GM18511 (cell line): ENCODE measurements at regions not wholly inside any gene's neighbourhood (a gene's known extent, or its start where the extent isn't known, plus 50 kb on each side); places are given as distances from the start of the nearest gene placed in this dataset.
"Not testable (repeated sequence)": the region's sequence is repeated elsewhere in the genome, so short reads cannot be mapped to it uniquely, and the experiment has no call there.

Source experiments
- ATAC-seq: cut with Tn5 transposase; IDR thresholded peaks from one replicate; pipeline ENCODE4 v1.9.1; 2021; ENCODE audit warnings: mild to moderate bottlenecking, moderate library complexity; ENCODE audit not compliant: unreplicated experiment

DNA sequence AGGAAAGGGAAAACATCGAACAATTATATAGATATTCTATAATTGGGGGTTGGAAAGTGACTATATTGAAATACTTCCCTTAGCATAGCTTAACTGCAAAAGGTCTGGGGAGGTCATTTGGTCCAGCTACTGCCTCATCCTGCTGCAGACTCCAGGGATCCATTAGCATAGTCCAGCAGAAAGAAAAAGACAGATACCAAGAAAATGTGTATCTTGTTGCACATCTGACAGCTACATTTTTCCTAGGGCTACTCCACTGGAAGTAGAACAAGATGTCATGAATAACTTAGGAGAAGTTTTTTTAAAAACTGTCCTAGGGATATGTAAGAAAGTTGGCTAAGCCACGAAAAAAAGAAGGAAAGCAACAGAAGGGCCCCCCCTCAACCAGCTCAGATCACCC, 92.9 kb upstream of the SLC30A5 start:
- ATAC-seq: no peak

DNA sequence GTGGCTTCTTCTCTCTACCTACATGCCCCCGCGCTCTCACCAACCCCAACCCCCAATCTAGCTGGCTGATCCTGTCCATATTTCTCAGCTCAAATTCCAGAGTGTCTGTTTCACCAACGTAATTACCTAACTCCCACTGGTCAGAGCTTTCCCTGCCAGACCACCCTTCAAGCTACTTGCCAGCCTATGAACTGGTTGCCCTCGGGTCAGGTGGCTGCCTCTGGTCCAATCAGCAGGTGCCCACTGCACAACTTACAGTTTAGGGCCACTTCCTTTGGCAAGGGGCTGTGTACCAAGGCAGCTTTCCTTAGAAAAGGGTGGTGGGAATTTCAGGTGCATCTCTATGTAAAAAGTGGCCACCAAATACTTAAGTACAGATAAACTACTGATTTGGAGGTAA, 92.2 kb upstream of the SLC30A5 start:
- no peak for ATAC-seq

- no peak for ATAC-seq
Observed at GRCh38 chr5:69004127-69004526, 89.7 kb upstream of the SLC30A5 start.

DNA sequence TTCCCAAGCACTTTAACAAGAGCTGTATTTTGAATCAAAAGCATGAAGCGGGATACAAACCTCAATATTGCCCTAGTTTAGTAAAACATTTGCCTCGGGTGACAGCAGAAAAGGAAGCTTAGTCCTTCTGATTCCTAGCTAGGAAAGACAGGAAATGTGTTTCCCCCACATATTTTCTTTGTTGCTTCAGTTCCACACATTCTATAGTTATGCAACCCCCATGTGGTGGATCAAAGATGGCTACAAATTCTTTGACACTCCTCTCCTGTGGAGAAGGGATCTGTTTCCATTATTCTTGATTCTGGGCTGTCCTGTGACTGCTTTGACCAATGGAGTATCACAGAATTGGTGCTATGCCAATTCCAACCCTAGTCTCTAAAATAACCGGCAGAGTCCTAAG, 89.1 kb upstream of the SLC30A5 start:
- no peak for ATAC-seq

DNA sequence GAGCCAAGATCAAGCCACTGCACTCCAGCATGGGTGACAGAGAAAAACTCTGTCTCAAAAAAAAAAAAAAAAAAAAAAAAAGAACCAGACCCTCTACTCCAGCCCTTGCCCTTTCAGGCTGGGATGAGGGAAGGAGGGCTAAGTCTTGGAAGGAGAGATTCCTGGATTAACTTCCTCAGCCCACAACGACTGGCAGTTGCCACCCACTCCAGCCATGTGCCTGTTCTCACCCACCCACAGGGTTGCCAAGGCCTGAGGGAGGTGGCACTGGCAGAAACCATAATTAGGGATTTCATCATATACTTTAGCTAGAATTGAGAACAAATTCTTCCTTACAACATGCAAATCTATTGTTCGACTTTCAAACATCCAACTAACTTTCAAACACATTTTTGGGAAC, 87.8 kb upstream of the SLC30A5 start:
- ATAC-seq: no peak

DNA sequence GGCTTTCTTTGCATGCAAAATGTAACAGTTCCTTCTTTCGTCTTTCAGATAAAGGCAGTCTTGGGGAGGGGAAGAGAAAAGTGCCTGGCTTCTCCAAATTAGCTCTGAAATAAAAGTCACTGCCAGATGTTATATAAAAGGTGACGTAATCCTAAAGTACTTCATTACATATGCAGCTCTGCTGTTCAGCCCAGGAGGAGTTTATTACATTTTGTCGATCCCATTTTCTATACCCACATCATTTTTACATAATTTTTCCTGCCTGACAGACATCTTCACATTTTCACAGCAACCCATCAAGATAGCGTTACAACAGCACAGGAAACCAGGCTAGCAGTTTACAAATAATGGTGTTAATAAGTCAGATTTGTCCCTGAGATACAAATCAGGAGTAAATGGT, 86.7 kb upstream of the SLC30A5 start:
- no peak for ATAC-seq

- peak; percentile 95 for ATAC-seq
Observed at GRCh38 chr5:69007726-69008368, 86.0 kb upstream of the SLC30A5 start.

GRCh38 chr5:69010476-69010875, 83.3 kb upstream of the SLC30A5 start:
- ATAC-seq: no peak

GRCh38 chr5:69011910-69012309, 81.9 kb upstream of the SLC30A5 start:
- no peak for ATAC-seq

GRCh38 chr5:69013481-69013880, 80.3 kb upstream of the SLC30A5 start:
- ATAC-seq: no peak

- ATAC-seq: not testable (repeated sequence)
Observed at GRCh38 chr5:69014007-69014406, 79.8 kb upstream of the SLC30A5 start.

DNA sequence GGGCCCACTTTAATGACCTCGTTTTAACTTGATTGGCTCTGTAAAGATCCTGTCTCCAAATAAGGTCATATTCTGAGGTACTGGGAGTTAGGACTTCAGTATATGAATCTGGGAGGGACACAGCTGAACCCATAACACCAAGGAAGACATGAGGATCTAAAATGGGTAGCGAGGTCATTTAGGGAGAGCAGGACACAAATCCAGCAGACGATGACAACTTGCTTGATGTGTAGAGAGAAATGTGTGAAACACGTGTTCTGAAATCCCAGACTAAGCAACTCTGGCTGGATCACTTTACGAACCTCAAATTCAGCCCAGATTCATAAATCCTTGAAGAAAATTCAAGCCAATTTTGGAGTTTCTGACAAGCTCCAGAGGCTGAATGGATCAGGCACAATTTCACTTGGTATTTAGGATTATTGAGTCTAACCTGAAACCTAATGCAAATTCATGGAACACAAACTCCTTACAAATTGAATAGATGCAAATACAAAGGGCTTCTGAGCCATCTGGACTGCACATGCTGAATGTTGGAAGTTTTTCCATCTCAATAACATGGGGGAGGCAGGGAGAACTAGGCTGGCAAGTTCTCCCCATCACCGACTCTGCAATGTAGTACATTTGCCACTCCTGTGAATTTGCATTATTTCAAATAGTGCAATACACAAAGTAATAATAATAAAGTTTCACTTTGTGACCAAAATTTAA, 74.0 kb upstream of the SLC30A5 start:
- ATAC-seq: no peak

GRCh38 chr5:69024241-69024651, 69.6 kb upstream of the SLC30A5 start:
- ATAC-seq: no peak

DNA sequence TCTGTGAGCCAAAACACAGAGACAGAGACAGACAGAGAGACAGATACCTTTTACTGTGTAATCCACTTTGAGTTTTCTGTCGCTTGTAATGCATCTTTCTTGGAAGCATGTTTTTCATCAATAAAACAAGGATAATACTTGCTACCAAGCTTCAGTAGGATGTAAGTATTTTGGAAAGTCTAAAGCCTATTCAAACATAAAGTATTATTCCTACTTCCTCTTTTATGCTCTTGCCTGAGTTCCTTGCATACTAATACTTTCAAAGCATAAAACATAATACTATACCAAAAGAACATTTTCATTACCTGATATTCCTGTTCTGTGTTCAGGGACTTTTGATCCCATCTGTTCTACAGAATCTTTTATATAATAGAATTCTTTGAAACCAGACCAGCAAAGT, 64.5 kb upstream of the SLC30A5 start:
- no peak for ATAC-seq

DNA sequence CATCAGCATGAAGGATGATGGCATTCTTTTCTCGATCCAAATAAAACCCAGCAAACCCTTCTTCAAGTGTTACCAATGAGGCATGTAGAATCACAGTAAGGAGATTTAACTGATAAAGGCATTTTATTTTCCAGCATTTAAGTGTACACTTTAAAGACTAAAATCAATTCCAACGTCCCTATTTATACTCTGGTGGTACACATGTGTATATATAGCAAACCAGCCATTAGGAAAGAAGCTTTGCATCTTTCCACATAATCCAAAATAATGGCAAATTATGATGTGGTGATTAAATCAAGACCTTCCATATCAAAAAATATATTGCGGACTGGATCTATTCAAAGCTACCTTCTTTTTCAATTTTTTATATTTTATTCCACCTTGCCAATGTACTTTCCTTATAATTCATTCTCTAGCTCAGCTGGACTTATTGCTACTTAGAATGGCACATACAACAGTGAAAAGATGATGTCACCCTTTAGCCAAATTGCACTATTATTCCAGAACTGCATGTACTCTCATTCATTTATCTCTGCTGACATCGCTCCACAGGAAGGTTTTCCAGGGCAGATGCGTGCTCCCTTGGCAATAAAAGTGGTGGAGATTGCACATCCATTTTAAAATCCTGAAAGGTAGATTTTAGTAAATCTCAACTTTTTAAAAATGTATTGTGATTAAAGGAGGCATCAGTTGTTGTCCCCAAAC, 63.3 kb upstream of the SLC30A5 start:
- no peak for ATAC-seq

DNA sequence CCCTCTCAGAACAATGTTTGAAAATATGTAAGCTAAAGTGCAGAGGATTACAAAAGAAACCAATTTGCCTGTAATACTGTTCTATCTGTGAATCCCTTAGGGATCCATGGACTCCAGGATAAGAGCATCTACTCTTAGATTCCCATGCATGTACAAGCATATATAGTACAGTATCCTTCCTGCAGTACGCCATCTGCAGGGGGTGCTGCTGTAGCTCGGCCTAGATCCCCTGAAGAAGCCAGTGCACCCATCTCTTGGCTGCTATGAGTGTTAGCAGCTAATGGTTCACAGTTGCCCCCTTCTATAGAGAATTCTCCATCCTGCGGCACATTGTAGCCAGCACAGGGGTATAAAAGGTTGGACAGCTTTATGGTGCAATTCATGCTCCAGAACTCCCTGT, 61.8 kb upstream of the SLC30A5 start:
- ATAC-seq: no peak

DNA sequence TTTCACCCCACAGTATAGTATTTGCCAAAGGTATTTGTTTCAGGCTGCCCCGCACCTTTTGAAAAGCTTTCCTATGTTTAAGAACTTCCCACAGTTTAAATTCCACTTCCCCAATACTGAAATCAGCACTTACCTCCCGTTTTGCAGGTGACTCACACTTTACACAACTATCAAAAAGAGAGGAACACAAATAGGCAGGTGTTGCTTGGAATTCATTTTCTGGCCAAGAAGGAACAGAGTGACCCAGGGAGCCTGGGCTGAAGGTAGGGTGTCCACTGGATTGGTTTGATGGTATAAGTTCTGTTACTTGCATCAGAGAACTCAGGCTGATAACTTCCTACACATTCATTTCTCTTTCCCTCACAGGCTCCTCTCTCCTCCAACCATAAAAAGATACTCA, 60.1 kb upstream of the SLC30A5 start:
- ATAC-seq: no peak

- no peak for ATAC-seq
Observed at GRCh38 chr5:69034898-69035297, 58.9 kb upstream of the SLC30A5 start.

DNA sequence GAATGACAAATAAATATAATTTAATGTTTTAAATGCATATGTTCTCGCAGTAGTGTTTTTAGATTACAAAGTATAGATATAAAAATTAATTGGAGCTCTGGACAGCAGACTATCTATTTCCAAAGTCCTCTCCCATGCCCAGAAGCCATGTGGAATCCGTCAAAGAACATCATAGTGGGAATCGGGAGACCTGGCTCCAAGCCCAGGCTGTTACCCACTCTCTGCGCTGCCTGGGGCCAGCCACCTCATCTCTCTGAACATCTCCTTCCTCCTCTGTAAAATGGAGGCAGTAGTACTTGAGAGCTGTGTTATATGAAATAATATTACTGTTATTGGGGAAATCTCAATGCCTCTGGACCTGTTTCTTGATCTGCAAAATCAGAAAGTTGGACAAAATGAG, 58.1 kb upstream of the SLC30A5 start:
- no peak for ATAC-seq

DNA sequence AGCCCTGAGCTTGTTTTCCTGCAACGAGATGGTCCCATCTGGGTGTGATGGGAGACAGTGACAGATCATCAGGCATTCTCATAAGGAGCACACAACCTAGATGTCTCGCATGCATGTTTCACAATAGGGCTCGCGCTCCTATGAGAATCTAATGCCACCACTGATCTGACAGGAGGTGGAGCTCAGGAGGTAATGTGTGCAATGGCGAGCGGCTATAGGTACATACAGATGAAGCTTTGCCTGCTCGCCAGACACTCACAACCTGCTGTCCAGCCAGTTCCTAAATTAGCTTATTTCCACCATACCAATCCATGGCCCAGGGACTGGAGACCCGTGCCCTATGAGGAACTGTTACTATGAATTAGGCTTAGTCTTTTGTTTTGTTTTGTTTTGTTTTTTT, 55.3 kb upstream of the SLC30A5 start:
- ATAC-seq: no peak

DNA sequence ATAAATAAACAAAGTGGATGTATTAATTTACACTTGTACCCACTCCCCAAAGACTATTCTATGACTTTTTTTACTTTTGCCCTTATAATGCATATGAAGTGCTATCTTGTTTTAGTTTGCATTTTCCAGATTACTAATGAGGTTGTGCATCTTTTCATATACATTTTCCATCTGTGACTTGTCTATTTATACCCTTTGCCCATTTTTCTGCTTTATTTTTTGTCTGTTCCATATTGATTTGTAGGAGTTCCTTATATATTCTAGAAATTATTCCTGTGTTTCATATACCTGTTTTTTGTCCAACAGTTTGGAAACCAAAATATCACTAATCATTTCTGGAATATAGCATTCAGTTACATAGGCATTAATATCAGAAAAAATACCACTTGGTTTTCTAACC, 54.0 kb upstream of the SLC30A5 start:
- ATAC-seq: no peak

GRCh38 chr5:69042500-69042899, 51.3 kb upstream of the SLC30A5 start:
- peak; percentile 49 for ATAC-seq
